Hematopoietic multipotent progenitor cell treated with erythropoietin and hydrocortisone succinate and interleukin-3 and kit ligand, for 17 days (in vitro differentiated cells): ENCODE measurements at regions not wholly inside any gene's neighbourhood (a gene's known extent, or its start where the extent isn't known, plus 50 kb on each side); places are given as distances from the start of the nearest gene placed in this dataset.
"Not testable (repeated sequence)": the region's sequence is repeated elsewhere in the genome, so short reads cannot be mapped to it uniquely, and the experiment has no call there.

Source experiments
- DNase-seq: peaks from one replicate; pipeline ENCODE4 v3.0.0-alpha.2; 2015; ENCODE audit warnings: low spot score

GRCh38 chr18:54662986-54663385 is 71.9 kb downstream of the DYNAP start:
- no peak for DNase-seq

GRCh38 chr18:54669701-54670100 is 78.7 kb downstream of the DYNAP start:
- DNase-seq, result not testable (repeated sequence)

DNA sequence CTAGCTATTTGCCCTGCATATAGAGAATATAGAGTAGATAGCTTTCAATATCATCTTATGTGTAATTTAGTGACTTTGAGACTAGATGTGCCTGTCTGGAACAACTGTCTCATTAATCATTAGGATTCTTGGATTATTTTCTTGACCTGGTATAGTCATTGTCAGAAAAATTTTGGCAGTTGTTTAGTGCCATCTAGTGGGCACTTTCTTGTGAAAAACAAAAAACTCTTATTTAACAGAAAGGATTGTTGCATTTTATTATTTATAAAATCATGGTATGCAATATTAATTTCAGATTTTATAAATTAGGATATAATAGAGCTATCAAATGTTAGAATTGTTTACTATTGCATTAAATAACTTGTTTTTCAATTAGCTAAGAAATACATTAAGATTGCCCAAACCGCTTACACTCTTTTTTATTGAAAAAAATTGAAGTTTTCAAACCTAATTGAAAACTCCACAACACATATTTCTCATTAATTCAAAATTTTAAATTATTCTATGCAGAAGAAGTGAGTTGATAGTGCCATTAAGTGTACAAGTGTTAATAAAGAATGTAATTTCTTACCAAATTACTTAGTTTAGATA is 80.3 kb downstream of the DYNAP start:
- DNase-seq, result peak; percentile 20

GRCh38 chr18:54672109-54672508 is 81.1 kb downstream of the DYNAP start:
- DNase-seq, result no peak

DNA sequence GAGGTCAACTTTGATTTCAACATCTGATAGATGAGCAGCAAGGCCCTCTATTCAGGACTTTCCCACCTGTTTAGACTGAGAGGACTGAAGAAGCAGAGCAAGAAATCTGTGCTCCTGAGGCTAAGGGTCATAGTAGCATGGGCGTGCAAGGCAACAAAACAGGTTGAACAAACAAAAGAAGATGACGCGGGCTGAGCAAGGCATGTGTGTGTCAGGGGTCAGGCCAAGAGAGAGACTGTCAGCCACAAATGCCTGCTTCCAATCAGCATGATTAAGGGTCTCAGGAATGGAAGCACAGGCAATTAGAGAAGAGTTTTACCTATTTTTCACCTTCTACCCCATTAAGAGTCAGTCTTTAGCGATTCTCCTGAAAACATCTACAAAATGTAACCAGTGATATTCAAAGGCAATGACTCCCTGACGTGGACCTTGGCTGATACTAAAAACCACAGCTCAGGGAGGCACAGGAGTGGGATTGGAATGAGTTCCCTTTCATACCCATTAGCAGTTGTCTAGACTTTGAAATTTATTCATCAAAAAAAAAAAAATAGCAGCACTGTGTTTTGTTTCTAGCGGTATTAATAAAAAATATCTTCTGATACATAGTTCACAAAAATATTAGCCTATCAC is 81.9 kb downstream of the DYNAP start:
- DNase-seq, result no peak

DNA sequence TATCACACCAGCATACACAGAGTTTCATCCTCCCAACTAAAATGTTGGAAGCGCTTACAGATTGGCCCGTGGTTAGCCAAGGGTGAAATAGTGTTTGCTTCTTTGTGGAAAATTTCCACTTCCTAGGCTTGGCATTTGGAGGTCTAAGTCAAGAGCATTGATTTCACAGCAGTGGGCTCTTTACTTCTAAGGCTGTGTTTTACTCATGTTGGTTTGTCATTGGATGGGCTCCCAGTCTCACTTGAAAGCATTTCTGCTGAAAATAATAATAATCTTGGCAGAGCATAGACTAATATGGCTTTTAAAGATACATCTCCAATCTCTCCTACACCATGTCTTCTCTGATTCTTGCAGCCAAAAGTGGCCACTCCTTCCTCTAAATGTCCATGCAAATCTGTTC is 82.9 kb downstream of the DYNAP start:
- DNase-seq, result no peak

DNA sequence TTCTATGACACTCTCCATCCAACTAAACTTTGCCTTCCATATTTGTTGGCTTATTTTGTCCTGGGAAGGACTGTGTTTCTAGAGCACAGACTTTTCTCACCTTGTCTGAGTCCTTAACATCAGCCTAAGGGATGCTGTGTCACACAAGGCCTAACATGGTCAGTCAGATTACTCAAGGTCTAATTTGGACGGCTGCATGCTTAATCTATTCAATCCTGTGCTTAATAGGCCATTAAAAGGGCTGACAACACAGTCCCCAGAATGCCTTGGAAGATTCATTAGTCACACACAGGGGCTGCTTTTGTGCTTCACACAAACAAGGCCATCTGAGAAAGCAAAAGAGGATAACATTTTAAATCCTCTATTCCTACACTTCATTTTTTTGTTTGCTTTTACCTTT is 84.0 kb downstream of the DYNAP start:
- DNase-seq, result no peak

GRCh38 chr18:54679318-54680149 is 88.5 kb downstream of the DYNAP start:
- peak; percentile 10 for DNase-seq

DNA sequence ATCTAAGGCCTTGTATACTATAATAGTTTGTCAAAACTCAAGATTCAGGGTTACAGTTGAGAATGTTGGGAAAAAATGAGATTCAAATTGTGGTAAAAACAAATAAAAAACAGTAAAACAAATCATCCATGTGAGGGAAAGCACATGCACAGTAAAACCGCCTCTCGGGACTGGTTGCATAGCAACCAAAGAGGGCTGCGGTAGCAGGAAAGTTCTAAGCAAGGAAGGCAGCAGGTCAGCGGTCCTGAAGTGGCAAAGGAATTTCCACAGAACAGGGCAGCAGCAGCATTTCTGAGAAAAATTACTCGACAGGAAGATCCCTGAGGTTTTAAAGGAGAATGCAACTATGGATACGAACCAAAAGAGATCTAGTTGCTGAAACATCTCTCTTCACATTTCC is 93.7 kb downstream of the DYNAP start:
- DNase-seq, result no peak

- no peak for DNase-seq
Measured at GRCh38 chr18:54689319-54689718, 98.3 kb downstream of the DYNAP start.

GRCh38 chr18:54690198-54690597 is 99.2 kb downstream of the DYNAP start:
- DNase-seq, result no peak

GRCh38 chr18:54692463-54692862 is 101.4 kb downstream of the DYNAP start:
- DNase-seq, result no peak

DNA sequence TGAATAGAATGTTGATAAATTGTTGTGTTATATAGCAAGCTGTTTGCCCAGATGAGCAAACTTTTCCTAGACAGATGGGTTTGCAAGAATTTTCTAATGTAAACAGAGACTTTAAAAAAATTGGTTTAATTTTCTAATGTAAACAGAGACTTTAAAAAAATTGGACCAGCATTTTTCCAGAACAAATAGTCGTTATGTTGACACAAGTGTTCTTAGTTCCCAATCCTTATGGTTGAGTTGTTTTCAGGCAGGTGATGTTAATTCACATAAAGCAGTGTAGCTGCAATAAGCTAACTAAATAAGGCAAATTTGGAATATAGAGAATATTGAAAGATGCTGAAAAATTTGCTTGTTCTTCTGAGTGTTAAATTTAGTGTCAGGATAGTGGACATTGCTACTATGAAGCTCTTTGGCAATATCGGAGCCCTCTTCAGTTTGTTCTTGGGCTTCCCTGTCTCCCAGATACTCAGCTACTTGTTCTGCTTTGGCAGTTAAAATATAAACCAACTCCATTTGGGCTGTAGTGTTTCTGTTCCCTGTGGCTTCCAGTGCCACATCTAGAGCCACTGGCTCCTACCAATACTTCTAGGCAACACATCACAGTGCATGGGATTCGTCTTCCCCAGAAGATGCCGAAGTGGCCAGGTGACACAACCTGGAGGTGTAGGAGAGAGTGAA is 105.7 kb downstream of the DYNAP start:
- no peak for DNase-seq

- no peak for DNase-seq
Measured at GRCh38 chr18:54700580-54700979, 109.5 kb downstream of the DYNAP start.

DNA sequence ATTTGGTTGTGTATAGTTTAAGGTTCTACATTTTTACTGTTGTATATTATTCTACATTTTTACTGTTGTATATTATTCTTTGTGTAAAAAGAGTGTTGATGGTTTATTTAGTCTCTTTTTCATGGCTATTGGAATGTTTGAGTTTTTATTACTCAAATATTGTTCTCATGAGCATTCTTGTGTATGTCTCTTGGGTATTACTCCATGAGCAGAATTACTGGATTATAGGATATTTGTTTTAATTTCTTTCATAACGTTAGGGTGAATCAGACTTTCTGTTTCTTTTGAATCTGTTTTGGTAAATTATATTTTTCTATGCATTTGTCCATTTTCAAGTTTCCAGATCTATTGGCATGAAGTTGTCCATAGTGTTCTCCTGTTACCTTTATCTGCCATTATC is 111.6 kb downstream of the DYNAP start:
- DNase-seq, result no peak

DNA sequence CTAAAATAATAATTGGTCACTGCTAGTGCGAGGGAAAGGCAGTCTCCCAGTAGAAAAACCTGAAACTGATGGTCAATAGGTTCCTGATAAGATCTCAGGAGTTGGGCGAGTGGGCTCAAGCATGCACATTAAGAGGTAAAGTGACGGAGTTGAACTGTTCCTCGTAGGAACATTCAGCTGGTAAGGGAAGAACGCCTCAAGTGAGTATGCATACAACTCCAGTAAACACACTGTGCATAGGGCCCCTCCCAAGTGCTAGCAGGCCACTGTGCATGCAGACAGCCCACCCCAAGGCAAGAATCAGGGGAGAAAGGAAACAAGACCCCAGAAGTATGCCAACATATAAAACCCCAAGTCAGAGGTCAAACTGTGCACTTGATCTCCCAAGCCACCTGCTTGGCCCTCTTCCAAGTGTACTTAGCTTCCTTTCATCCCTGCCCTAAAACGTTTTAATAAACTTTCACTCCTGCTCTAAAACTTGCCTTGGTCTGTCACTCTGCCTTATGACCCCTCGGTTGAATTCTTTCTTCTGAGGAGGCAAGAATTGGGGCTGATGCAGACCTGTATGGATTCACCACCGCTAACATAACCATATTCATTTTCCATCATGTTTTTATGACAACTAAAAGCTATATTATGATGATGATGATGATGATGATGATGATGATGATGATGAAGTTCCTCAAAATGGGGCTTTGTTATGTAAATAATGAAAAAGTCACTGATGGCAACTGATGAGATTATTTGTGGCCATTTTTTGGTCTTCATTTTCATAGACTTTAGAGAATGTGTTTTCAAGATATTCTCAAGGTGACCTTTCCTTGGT is 118.0 kb upstream of the RAB27B start:
- no peak for DNase-seq

GRCh38 chr18:54710900-54711281 is 117.4 kb upstream of the RAB27B start:
- DNase-seq, result no peak

- no peak for DNase-seq
Measured at GRCh38 chr18:54712306-54712705, 116.0 kb upstream of the RAB27B start.

DNA sequence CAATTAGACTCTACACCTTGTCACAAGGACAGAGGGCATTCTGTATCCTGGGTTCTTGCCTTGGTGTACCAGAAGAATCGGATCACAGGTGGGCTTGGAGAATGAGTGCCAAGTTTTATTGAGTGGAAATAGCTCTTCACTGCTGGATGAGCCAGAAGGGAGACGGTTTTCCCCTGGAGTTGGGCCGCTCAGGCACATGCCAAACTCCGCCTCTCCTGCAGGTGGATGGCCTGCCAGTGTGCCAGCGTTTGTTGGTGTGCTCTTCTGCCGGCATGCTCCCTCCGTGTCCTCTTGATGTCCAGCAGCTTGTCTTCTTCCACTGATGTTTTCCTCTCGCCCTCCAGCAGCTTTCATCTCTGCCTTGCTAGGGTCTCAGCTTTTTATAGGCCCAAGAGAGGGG is 115.5 kb upstream of the RAB27B start:
- DNase-seq, result no peak

- no peak for DNase-seq
Measured at GRCh38 chr18:54713386-54713785, 114.9 kb upstream of the RAB27B start.

- DNase-seq, result no peak
Measured at GRCh38 chr18:54714851-54715250, 113.4 kb upstream of the RAB27B start.

DNA sequence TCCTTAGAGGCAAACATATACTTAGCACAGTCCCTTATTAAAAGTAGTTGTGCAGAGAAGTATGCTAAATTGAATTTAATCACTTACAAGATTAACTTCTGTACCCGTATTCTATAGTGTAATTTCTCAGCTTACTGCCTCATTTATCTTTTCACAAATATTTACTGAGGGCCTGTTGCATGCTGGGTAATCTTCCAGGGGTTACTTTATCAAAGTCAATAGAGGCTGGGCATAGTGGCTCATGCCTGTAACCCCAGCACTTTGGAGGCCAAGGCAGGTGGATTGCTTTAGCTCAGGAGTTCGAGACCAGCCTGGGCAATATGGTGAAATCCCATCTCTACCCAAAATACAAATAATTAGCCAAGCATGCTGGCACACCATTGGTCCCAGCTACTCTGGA is 111.7 kb upstream of the RAB27B start:
- DNase-seq, result no peak
